ENCODE measurements at regions not wholly inside any gene's neighbourhood (a gene's known extent, or its start where the extent isn't known, plus 50 kb on each side); places are given as distances from the start of the nearest gene placed in this dataset.
A peak's percentile ranks its signal among the peaks of the same experiment; 100 is the strongest.

DNA sequence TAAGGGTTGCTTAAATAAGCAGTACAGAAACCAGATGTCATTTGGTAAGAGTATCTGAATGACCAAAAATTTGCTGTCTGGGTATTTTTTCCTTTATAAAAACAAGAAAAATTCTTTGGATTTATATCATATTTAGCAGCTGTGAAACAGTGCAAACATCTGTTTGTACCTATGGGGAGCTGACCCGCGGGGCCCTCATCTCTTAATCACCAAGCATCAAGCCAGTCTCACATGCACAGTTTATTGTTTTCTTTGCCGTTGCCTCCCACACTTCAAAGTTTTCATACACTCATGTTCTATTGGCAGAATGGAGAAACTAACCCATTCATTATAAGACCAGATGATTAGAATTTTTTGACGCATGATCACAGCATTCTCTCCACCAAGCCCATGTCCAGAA lies 142.2 kb downstream of the BMP4 start:
- intact Hi-C loops (cut with DNase I) = no loop called here

GRCh38 chr14:53810221-53810620 lies 146.4 kb downstream of the BMP4 start:
- H3K4me1 ChIP-seq = no peaks in the 10 kb centered on the region
- H3K27ac ChIP-seq = no peak overlapping the region
- TF ChIP-seq, protein P1, sequence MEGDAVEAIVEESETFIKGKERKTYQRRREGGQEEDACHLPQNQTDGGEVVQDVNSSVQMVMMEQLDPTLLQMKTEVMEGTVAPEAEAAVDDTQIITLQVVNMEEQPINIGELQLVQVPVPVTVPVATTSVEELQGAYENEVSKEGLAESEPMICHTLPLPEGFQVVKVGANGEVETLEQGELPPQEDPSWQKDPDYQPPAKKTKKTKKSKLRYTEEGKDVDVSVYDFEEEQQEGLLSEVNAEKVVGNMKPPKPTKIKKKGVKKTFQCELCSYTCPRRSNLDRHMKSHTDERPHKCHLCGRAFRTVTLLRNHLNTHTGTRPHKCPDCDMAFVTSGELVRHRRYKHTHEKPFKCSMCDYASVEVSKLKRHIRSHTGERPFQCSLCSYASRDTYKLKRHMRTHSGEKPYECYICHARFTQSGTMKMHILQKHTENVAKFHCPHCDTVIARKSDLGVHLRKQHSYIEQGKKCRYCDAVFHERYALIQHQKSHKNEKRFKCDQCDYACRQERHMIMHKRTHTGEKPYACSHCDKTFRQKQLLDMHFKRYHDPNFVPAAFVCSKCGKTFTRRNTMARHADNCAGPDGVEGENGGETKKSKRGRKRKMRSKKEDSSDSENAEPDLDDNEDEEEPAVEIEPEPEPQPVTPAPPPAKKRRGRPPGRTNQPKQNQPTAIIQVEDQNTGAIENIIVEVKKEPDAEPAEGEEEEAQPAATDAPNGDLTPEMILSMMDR (IDR thresholded peaks at IDR 0.05) = no peak
- no peak for ATAC-seq
- H3K36me3 ChIP-seq = no peaks in the 10 kb centered on the region
- intact Hi-C loops (cut with DNase I) = no loop called here
- no peaks in the 10 kb centered on the region for H3K27me3 ChIP-seq
- no peaks in the 10 kb centered on the region for H3K9me3 ChIP-seq
- no peak overlapping the region for H3K4me3 ChIP-seq
- no peak for DNase-seq

More for the DNA sequence above, 142.2 kb downstream of the BMP4 start:
- H3K4me1 ChIP-seq = no peaks in the 10 kb centered on the region
- H3K36me3 ChIP-seq = no peaks in the 10 kb centered on the region
- no peak overlapping the region for H3K27ac ChIP-seq
- TF ChIP-seq, protein P1 (IDR thresholded peaks at IDR 0.05) = no peak
- H3K27me3 ChIP-seq = no peaks in the 10 kb centered on the region
- H3K9me3 ChIP-seq = no peaks in the 10 kb centered on the region
- no peak overlapping the region for H3K4me3 ChIP-seq
- peak in 1 of 4 donors; percentile 26 for DNase-seq
- no peak for ATAC-seq

DNA sequence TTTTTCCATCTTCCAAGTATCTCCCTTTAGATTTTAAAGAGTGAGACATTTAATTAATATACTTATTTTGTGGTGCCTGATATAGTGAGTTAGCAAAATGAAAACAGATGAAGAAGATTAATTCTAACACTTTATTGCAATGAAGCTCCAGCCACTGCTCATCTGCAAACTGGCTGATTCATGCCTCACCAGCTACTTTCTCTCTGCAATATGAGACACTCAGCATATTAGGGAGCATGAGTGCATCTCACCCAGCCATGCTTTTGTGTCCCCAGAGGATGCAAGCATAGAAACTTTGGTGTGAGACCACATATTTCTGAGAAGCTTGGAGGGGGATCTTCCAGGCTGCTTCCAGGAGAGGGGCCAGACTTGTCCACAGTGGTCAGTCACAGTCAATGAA lies 148.6 kb downstream of the BMP4 start:
- no peaks in the 10 kb centered on the region for H3K27me3 ChIP-seq
- intact Hi-C loops (cut with DNase I) = no loop called here
- no peak overlapping the region for H3K27ac ChIP-seq
- TF ChIP-seq, protein P1 (IDR thresholded peaks at IDR 0.05) = no peak
- no peak overlapping the region for H3K4me3 ChIP-seq
- ATAC-seq = no peak
- no peaks in the 10 kb centered on the region for H3K36me3 ChIP-seq
- H3K9me3 ChIP-seq = no peaks in the 10 kb centered on the region
- H3K4me1 ChIP-seq = no peaks in the 10 kb centered on the region
- no peak for DNase-seq

GRCh38 chr14:53807542-53807941 lies 149.1 kb downstream of the BMP4 start:
- ATAC-seq (no peak), DNase-seq (no peak)
- no peaks in the 10 kb centered on the region for H3K9me3 ChIP-seq
- intact Hi-C loops (cut with DNase I) = no loop called here
- H3K27me3 ChIP-seq = no peaks in the 10 kb centered on the region
- H3K36me3 ChIP-seq = no peaks in the 10 kb centered on the region
- H3K27ac ChIP-seq = no peak overlapping the region
- no peaks in the 10 kb centered on the region for H3K4me1 ChIP-seq
- TF ChIP-seq, protein P1 (IDR thresholded peaks at IDR 0.05) = no peak
- no peak overlapping the region for H3K4me3 ChIP-seq

GRCh38 chr14:53807108-53807507 lies 149.5 kb downstream of the BMP4 start:
- H3K9me3 ChIP-seq = no peaks in the 10 kb centered on the region
- ATAC-seq (no peak), DNase-seq (no peak)
- no peaks in the 10 kb centered on the region for H3K36me3 ChIP-seq
- intact Hi-C loops (cut with DNase I) = no loop called here
- H3K4me1 ChIP-seq = no peaks in the 10 kb centered on the region
- no peak overlapping the region for H3K27ac ChIP-seq
- H3K27me3 ChIP-seq = no peaks in the 10 kb centered on the region
- TF ChIP-seq, protein P1 (IDR thresholded peaks at IDR 0.05) = no peak
- H3K4me3 ChIP-seq = no peak overlapping the region

Measured in left lung (tissue), 4 donors.